Left kidney (tissue), 1 donor: ENCODE measurements at regions not wholly inside any gene's neighbourhood (a gene's known extent, or its start where the extent isn't known, plus 50 kb on each side); places are given as distances from the start of the nearest gene placed in this dataset.
"Not testable (repeated sequence)": the region's sequence is repeated elsewhere in the genome, so short reads cannot be mapped to it uniquely, and the experiment has no call there.

ENCODE experiments used
- DNase-seq: peaks from one replicate; pipeline ENCODE4 v3.0.0-alpha.2; 2013

- DNase-seq = no peak
Observed at GRCh38 chr4:20196476-20196875, 55.2 kb upstream of the SLIT2 start.

DNA sequence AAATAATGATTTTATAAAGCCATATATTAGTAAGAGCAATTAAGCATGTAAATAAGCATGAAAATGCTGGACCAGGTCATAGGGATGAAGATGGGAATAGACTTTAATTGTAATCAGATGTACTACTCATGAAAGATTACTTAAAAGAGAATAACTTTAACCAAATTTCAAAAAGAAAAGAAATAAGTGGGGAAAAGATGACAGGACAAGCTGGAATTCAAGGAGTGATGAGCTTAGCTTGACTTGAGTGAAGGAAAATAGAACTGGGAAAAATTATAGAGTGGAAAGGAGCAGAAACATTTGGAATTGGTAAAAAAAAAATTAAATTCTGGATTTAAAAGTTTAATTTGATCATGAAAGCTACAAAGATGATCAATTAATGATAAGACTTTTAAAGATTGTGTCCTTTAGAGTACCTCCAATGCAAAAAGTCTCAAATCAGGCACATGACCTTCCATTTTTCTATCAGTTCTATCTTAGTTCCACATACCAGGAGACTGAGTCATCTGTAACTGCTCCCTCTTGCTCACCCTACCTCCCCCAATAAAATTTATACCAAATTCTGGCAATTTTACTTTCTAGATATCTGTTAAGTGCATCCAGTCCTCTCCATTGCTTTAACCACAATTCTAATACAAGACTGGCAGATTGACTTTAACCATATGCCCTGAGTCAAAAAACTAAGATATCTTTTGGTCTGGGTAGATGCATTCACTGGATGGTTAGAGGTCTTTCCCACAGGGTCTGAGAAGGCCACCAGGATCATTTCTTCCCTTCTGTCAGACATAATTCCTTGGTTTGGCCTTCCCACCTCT lies 56.4 kb upstream of the SLIT2 start:
- DNase-seq = no peak

- DNase-seq = no peak
Observed at GRCh38 chr4:20194123-20195013, 57.3 kb upstream of the SLIT2 start.

DNA sequence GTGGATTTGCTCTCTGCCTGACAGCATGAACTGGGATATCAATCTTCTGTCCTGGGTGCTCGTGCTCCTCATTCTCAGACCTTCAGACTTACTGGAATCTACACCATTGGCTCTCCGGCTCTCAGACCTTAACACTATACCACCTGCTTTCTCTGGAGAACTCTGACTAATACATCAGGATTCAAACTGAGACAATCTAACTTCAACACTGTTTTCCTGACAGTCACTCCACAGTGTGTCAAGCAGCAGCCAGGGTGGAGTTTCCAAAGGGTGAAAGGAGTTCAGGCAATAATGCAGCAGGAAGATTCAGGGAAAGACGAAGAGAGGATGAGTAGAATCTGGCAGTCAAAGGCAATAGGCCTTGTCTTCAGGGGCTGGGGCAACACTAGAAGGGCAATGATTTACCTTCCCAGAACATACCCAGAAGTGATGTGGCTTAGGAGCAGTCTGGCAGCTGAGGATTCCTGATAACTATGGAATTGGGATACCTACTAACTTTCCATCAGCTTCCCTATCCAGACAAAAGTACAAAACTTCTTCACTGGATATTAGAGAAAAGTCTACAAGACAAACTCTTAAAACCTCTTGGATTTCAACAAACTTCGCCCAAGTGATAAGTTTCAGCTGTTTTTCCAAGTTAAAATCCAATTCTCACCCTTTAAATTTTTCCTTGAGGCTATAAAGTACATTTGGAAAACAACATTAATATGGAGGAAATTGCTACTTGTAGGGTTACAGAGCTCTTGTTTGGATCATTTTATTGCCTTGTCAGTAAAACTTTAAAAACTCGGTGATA lies 58.4 kb upstream of the SLIT2 start:
- DNase-seq = peak; percentile 18

DNA sequence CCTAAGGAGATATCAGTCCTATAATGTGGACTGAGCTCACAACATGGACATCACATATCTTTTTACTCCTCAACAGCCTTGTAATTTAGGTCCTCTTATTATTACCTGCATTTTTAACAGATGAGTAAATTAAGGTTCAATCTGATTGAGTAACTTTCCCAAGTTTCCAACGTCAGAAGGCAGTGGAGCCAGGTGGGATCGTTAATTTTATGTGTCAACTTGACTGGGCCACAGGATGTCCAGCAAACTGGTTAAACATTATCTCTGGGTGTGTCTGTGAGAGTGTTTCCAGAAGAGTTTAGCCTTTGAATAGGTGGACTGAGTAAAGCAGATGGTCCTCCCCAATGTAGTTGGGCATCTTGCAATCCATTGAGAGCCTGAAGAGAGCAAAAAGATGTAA lies 59.0 kb upstream of the SLIT2 start:
- DNase-seq = no peak

DNA sequence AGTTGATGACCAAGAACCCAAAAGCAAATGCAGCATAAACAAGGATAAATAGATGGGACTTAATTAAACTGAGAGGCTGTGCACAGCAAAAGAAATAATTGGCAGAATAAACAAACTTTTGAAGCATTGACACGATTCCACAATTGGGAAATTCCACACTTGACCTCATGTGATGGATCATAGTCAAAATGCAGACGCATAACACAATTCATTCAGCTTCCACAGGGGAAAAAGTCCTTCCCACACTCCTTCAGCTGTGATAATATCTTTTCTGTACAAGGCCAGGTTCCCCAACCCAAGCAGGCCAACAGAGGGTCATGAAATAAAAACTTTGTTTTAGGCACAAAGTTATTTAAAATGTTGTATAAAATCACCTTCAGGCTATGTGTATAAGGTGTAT lies 66.6 kb upstream of the SLIT2 start:
- DNase-seq = no peak

DNA sequence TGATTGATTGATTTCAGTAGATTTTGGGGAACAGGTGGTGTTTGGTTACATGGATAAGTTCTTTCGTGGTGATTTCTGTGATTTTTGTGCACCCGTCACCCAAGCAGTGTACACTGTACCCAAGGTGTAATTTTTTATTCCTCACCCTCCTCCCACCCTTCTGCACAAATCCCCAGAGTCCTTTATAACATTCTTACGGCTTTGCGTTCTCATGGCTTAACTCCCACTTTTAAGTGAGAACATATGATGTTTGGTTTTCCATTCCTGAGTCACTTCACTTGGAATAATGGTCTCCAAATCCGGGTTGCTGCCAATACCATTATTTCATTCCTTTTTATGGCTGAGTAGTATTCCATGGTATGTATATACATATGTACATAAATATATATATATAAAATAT lies 68.6 kb upstream of the SLIT2 start:
- not testable (repeated sequence) for DNase-seq

GRCh38 chr4:20181926-20182325 lies 69.8 kb upstream of the SLIT2 start:
- no peak for DNase-seq

- no peak for DNase-seq
Observed at GRCh38 chr4:20180509-20180908, 71.2 kb upstream of the SLIT2 start.

DNA sequence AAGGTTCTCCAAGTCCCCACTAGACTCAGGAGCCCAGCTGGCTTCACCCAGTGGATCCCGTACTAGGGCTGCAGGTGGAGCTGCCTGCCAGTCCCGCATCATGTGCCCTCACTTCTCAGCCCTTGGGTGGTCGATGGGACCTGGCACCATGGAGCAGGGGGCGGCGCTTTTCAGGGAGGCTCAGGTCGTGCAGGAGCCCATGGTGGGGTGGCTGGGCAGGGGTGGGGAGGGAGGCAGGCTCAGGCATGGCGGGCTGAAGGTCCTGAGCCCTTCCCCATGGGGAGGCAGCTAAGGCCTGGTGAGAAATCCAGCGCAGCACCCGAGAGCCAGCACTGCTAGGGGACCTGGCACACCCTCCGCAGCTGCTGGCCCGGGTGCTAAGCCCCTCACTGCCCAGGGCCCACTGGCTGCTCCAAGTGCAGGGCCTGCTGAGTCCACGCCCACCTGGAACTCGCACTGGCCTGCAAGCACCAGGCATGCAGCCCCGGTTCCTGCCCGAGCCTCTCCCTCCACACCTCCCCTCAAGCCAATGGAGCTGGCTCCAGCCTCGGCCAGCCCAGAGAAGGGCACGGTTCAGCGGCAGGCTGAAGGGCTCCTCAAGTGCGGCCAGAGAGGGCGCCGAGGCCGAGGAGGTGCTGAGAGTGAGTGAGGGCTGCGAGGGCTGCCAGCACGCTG lies 72.7 kb upstream of the SLIT2 start:
- no peak for DNase-seq

DNA sequence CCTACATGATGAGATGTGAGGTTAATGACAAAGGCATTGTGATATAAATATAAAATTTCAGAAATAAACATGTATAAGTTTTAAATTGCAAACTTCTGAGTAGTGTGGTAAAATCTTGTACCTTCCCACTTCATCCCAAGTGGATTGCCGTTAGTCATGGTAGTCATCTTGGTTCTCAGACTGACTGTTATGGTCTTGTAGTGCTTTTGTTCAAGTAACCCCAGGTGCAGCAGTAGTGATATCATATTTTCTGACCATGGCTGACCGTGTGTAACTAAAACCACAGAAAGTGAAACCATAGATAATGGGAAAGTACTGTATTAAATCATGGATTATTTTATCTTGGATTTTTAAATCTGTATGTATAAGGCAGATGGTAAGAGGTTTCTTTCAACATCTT lies 74.8 kb upstream of the SLIT2 start:
- no peak for DNase-seq

DNA sequence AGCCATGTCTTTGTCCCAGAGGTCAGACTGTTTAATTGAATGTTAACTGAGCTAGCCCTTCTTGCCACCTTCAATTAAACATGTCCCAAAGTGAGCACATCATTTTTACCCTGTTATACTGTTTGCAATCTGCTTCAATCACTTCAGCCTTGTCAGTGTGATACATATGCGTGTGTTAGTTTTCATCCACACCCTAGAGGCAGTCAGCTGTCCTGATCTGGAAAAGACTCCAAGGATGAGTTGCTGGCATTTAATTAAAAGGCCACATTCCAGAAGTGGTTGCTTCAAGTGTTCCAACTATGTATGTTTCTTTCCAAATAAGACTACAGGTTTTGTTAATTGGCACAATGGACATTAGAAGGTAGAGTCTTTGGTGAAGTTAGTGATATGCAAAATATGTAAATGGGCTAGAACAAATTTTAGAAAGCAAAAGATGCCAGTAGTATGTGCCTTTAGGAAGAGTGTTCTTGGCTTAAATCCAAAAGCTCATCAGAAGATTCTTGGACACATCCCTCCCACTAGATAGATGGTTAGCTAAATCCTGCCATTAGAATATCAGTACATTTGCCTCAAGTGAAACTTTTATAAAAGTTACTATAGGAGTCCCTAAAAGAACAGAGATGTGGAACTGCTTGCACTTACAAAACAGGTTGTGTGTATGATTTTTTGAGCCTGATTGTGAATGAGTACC lies 79.5 kb upstream of the SLIT2 start:
- no peak for DNase-seq

DNA sequence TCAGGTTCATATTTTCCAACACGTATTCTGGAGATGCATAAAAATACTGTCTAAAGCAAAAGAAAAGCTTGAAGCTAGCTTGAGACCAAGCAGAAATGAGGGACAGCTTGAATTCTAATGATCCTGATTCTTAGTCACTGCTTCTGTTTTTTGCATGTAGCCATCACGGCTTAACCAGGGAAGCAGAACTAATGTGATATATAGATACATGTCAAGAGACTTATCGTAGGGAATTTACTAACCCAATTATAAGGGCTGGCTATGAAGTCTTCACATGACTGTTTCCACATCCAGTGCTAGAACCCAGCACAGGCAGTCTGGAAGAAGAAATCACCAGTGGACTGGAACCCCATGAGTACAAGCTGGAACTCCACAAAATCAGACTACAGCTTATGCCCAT lies 85.2 kb upstream of the SLIT2 start:
- no peak for DNase-seq

- no peak for DNase-seq
Observed at GRCh38 chr4:20159516-20159915, 92.2 kb upstream of the SLIT2 start.

- no peak for DNase-seq
Observed at GRCh38 chr4:20158195-20158594, 93.5 kb upstream of the SLIT2 start.

- DNase-seq = no peak
Observed at GRCh38 chr4:20151436-20151835, 100.3 kb upstream of the SLIT2 start.

DNA sequence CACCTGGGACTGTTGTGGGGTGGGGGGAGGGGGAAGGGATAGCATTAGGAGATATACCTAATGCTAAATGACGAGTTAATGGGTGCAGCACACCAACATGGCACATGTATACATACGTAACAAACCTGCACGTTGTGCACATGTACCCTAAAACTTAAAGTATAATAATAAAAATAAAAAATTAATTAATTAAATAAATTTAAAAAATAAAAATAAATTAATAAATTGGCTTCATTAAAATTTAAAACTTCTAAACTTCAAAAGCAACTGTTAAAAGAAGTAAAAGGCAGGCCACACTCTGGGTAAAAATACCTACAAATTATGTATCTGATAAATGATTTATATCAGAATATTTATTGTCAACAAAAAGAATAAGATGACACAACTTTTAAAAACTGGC lies 102.6 kb upstream of the SLIT2 start:
- DNase-seq = not testable (repeated sequence)

- no peak for DNase-seq
Observed at GRCh38 chr4:20137176-20137575, 114.5 kb upstream of the SLIT2 start.

GRCh38 chr4:20127626-20128025 lies 124.1 kb upstream of the SLIT2 start:
- no peak for DNase-seq

- DNase-seq = no peak
Observed at GRCh38 chr4:20126906-20127305, 124.8 kb upstream of the SLIT2 start.

- DNase-seq = no peak
Observed at GRCh38 chr4:20124317-20125026, 127.2 kb upstream of the SLIT2 start.
